ENCODE measurements at regions not wholly inside any gene's neighbourhood (a gene's known extent, or its start where the extent isn't known, plus 50 kb on each side); places are given as distances from the start of the nearest gene placed in this dataset.
"Not testable (repeated sequence)": the region's sequence is repeated elsewhere in the genome, so short reads cannot be mapped to it uniquely, and the experiment has no call there.

DNA sequence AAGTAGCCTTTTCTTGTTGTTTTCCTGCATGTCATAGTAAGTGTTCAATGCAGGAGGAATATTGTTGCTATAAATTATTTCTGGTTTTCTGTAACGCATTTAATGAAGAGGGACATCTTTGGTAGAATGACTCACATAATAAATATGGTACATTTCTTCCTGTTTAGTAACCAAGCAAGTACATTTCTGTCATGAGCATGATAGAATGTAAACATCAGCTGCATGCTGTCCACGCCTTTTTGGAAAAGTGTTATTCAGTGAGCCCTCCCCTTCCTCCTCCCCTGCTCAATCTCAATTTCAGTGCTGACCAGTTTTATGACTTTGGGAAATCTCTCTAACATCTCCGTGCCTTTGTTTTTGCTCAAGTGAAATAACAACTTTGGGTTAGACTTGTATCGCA lies 664.0 kb downstream of the XPNPEP1 start:
- no peak for DNase-seq

DNA sequence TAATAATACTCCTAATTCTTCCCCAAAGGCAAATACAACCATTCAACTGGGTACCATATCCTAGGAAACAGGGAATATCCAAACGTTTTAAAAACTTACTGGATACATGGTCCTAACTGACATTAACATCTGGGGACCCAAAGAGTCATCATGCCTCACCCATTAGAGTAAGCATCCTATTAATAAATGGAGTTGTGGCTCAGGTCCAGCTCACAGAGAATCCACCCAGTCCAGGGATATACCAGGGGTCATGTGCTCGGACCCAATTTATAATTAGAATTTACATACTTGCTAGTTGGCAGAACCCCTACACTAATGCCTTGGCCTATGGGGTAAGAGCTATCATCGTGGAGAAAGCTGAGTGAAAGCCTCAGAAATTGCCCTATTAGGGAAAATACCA lies 670.0 kb downstream of the XPNPEP1 start:
- no peak for DNase-seq

DNA sequence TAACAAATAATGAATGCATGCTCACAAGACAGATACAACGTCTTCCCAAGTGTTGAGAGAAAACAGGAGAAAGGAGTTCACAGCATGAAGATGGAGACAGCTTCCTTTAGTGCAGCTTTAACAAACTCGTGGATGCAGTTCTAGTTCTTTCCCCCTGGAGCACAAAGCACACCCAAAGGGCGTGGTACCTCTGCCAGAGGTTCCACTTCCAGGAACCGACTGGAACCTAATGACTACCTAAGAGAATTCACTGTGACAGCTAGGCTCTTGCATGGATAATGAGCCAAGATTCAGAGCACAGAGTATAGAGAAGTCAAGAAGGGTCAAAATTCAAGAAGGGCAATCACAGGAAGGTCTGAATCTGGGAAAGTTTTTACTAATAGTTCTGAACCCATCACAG lies 673.2 kb downstream of the XPNPEP1 start:
- DNase-seq, result no peak

DNA sequence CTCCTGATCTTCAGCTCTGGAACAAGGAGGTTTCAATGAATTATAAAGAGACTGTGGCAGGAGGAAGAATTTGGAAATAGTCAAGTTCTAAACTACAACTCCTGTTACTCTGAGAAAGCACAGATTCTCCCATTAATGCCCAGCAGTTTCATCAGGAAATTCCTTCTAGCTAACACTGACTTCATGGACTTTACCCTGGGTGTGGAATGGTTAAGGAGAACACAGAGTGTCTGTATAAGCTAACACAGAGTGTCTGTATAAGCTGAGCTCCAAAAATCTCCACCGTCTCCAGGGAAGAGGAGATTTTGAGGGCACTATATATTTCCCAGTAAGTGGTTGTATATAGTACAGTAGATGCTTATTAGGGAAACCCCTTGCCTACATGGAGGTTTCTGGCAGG lies 675.5 kb downstream of the XPNPEP1 start:
- DNase-seq, result no peak

DNA sequence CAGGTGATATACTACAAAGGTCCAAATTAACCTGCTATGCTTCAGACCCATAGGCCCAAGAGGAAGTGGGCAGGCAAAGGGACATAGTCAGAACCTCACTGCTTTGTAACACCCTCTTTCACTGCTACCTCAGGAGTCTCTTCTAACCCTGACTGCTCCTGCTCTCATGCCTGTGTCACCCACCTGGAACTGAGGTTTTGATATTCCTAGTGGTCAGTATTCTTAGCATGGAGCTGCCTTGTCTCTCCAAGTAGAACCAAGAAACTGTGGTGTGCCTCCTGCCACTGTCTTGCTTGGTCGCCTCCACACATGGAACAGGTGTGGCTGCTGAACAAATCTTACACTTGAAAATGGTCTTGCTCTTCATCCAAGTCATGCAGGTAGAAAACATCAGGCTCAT lies 677.5 kb downstream of the XPNPEP1 start:
- DNase-seq, result no peak

DNA sequence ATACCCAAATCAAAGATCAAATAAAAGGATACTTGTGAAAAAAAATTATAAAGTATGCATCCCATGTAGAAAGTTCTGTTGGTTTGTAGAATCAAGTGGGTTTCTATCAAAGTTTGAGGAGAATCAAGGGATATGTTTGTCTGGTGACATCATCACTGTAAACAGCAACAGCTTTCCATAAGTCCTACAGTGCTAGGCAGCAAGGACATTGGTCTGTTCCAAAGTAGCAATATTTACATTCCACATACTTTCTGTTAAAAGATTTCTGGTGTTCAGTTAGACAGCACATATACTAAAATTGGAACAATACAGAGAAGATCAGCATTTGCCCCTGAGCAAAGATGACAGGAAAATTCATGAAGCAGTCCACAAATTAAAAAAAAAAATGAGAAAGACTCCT lies 683.9 kb downstream of the XPNPEP1 start:
- DNase-seq, result no peak

DNA sequence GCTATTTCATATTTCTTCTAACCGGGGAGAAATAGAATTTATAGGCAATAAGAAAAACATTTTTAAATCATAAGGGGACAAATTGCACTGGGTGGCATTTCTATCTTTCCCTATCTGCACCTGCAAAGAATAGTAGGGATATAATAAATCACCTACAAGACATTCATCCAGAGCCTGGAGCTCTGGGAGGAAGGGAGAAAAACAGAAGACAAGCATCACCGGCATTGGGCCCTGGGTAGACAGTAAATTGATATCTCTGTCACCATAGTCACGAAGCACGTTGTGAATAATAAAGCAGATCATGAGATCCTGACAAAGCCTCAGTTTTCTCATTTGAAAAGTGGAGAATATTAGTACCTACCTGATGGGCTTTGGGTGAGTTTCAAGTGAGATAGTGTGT lies 685.6 kb downstream of the XPNPEP1 start:
- no peak for DNase-seq

DNA sequence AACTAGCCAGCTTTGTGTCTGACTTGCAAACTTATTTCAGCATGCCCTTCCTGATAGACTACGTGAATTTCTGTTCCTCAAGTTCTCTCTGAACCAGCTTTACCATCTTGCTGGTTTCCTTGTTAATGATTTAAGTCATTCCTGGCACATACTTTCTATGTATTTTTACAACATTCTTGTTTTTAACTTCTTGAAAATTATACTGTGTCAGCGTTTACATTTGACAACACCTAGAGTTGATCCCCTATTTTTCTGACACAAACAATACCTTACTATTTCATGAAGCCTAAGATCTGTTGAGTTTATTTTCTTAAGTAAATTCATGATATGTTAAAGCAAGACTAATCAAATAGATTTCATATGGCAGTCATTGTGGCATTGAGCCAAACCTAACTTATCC lies 686.3 kb downstream of the XPNPEP1 start:
- no peak for DNase-seq

DNA sequence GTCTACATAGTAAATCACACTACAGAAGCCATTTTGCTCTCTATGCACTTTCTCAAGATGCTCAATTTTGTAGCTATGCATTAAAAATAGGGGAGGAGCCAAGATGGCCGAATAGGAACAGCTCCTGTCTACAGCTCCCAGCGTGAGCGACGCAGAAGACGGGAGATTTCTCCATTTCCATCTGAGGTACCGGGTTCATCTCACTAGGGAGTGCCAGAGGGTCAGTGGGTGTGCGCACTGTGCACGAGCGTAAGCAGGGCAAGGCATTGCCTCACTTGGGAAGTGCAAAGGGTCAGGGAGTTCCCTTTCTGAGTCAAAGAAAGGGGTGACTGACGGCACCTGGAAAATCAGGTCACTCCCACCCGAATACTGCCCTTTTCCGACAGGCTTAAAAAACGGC lies 699.8 kb downstream of the XPNPEP1 start:
- not testable (repeated sequence) for DNase-seq

DNA sequence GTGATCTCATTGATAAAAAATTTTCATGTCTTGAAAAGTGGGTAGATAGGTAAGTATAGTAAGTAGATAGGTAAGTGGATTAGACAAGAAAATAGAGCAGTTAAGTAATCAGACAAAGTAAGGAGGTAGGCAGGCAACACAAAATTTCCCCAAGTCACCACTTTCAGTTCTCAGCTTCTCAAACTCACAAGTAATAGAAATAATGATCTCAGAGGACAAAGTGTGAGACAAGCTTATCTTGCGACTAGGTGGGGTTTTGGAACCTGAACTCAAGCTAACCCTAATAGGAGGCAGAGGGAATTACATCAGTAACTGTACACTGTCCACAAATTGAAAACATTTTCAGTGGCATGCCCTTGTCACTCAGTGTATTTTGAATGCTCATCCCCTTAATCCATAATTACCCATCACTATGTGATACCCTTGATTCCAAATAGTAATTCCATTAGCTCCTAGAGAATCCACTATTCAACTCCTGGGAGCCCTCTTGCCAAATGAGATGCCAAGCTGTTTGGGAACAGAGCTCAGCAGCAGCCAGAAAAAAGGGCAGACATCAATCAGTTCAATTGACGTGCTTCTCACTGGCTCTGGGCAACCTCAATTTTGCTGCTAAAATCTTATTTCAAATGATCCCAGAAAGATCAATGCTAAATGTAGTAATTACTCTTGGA lies 703.2 kb downstream of the XPNPEP1 start:
- DNase-seq, result no peak

DNA sequence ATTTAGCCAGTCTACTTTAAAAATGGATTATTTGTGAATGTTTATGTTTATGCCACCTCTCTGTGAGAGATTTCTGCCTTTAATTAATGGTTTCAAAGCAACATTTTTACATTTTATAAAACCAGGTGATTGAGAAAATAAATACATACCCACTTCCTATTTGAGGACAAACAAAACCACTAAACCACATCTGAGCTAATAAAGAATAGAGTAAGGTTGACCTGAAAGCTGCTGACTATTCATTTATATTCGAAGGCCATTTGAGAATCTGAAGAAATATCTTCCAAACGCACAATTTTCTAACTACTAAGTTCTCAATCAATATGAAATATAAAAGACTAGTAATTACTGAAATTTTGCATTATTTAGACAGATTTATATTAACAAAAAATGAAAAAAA lies 705.1 kb downstream of the XPNPEP1 start:
- DNase-seq, result no peak

DNA sequence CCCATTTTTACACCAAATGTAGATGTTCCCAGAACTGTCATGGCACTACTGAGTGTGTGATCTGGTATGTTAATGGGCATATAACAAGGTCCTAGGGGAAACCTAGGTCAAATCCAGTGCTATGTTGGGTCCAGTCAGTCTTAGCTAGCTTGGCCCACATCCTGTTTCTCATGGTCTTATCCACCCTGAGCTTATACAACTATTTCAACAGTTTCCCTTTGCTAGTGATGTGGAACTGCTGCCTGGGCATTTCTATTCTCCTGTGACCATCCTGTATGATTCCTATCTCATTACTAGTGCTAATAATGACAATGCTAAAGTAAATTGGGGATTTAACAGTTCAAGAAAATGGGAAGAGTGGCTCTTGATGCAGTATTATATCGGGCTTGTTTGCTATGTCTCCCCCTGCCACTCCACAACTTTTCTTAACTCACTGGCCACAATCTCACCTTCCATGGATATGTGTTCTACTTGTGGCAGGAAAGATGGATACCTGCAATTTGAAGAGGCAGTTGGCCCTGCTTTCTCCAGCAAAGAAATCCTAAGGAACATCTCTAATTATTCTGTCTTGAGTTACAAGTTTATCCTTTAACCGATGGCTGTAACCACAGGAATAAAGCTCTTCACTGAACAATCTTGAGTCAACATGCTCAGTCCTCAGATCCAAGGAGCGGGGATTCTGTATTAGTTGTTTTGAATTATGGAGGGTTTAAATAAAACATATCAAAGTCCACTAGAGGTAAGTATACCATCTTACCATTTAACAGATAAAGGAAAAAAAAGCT lies 707.8 kb downstream of the XPNPEP1 start:
- no peak for DNase-seq

DNA sequence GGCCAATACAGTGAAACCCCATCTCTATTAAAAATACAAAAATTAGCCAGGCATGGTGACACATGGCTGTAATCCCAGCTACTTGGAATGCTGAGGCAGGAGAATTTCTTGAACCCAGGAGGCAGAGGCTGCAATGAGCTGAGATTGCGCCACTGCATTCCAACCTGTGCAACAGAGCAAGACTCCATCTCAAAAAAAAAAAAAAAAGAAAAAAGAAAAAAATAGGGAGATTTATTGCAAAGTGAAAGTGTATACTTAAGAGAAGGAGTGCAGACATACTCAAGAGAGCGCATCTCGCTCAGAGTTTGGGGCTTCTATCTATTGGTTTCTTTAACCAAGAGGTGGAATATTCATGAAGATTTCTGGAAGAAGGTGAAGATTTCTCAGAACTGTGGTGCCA lies 708.4 kb downstream of the XPNPEP1 start:
- DNase-seq, result not testable (repeated sequence)

DNA sequence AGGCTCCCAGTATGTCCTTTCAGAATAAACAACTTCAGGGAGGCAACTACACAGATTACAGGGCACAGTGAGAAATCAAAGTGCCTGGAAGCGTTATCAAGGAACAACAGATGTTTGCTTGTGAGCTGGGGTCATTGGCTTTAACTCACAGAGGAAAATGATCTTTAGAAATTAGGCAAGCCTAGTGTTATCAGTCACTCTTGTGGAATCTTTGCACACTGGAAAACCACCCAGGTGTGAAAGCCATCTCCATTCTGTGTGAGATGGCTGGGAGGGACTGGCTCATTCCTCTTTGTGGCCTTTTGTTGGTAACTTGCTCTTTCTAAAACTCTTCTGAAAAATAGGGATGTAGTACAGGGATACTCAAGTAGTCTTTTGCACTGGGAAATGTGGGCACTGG lies 716.0 kb downstream of the XPNPEP1 start:
- DNase-seq, result no peak

DNA sequence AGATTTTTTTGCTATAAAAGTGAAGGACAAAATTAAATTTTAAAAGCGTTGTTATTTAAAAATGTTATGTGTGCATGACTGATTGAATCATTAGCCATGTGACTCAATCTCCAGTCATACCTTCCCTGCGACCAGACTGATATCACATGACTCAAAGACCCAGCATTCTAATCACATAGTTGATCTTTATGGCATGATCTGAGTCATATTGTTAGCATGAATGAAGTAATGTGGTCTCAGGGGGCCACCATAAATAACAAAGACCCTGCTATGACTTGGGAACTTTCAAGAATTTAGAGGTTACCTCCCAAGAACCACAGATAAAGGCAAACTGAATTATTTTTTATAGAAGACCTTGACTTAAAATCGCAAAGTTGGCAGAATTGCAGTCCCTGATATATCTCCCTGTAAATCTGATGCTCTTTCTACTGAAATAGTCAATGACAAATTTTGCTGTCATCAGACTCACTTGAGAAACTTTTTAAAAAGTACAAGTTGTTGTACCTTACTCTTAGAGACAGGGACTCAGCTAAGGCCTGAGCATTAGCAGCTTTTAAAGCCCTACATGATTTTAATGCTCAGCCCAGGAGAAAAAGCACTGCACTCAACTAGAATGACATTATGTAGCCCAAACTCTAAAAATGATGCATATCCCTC lies 717.3 kb downstream of the XPNPEP1 start:
- no peak for DNase-seq

DNA sequence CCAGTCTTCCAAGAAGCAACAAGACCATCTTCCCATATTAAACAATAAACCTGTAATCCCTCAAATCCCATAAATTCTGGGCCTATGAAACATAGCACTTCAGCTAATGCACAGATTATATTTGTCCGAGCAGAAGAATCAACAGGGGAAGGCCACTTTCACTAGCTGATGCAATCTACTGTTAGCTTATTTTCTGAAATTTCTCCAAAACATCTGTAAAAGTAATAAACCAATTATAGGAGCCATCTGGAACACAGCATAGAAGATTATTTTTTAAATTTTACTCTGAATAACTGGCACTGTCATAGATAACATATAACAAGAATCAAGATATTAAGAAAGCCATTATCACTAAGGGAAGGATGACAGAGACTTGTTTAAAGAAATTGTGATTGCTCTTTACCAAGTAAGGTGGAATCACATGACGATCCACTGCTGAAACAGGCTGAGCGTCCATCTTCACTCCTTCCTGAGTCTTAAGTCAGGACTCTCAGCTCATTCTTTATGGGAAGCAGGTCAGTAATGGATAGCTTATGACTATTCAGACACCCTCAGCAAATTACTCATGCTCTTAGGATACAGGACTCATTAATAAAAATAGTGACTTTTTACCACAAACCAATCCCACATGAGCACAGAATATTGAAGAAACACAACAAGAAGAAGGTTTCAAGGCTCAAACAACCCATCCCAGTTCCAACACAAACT lies 719.5 kb downstream of the XPNPEP1 start:
- no peak for DNase-seq

DNA sequence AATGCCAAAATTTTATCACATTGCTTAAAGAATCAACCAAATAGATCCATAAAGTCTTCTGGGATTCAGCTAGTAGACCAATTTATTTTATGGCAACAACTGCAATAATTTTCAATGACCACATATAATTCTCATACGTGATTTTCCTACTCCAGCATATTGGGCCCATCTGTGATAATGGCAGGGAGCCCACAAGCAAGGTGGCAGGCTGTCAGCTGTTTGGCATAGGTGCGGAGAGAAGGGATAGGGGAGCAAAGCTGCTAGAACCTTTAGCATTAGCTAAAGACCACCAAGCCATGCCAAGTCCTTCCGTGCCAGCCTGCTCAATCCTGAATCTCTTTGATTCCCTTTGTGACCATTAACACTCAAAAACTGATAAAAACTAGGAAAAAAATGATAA lies 721.2 kb downstream of the XPNPEP1 start:
- no peak for DNase-seq

DNA sequence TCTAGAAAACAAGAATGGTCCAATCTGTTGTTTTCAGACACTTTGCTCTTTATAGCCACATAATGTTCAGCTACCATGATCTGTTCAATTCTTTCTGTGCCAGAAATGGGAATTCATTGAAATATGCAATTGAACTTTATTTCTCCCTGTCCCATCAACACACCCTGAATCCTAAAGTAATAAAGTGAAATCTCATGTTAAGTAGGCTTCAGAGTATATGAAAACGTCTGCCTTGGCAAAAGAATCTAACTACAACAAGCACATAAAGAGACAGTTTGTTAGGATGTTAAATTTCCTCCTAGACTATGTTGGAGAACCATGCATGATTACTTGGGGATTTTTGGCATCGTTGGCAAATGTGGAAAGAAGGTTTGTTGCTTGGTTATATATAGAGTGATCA lies 722.7 kb downstream of the XPNPEP1 start:
- no peak for DNase-seq

DNA sequence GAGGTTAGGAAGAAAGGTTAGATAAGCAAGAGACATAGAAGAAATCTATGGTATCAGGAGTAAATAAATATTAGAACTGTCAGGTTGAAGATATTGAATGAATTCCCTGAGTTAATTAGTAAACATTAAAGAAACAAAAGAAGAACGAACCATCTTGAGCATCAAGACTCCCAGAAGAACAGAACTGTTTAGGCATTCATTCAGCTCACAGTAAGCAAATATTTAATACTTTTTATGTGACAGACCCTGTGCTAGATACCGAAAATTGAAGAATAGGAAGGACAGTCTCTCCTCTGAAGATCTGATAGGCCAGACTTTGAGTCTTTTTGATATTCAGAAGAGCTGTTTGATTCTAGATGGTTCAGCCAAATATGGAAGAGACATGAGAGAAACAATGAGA lies 731.5 kb downstream of the XPNPEP1 start:
- DNase-seq, result no peak

DNA sequence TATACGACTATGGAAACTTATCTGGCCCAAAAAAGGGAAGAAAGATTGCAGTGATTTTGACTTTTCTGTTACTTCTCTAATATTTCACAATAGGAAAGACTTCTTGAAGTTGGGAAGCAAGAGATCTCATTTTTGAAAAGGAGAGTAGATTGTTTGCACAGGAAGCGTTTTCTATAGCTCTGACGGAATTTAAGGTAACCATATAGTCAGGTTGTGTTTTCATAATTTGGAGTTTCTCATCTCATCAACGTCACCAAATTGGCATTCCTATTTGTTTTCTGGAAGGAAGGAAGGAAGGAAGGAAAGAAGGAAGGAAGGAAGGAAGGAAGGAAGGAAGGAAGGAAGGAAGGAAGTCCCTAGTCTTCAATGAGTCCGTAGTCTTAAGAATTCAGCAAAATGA lies 732.0 kb downstream of the XPNPEP1 start:
- no peak for DNase-seq

DNA sequence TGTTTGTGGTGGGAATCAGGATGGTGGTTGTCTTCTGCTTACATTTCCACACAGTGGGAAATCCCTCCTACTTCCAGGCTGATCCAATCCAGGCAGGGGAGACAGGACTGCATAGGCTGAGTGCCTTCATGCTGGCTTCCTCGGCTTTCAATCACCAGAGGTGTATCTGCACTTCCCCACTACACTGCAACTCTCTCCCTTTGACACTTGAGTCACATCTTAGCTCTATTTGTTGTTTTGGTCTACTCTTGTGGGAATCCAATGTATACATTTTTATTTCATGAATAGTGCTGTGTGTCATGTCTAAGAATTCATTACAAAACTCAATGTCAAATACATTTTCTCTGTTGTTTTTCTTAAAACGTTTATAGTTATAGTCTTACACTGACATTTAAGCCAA lies 735.6 kb downstream of the XPNPEP1 start:
- DNase-seq, result no peak

DNA sequence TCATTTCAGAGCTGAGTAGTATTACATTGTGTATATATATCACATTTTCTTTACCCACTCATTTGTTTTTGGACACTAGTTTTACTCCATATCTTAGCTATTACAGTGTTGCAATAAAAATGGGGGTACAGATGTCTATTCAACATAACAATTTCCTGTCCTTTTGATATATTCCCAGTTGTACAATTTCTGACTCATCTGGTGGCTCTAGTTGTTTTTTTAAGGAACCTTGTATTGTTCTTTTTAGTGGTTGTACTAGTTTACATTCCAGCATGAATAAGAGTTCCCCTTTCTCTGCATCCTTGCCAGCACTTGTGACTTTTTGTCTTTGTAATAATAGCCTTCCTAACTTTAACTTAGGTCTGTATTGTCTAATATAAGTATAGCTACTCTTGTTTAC lies 739.9 kb downstream of the XPNPEP1 start:
- no peak for DNase-seq

DNA sequence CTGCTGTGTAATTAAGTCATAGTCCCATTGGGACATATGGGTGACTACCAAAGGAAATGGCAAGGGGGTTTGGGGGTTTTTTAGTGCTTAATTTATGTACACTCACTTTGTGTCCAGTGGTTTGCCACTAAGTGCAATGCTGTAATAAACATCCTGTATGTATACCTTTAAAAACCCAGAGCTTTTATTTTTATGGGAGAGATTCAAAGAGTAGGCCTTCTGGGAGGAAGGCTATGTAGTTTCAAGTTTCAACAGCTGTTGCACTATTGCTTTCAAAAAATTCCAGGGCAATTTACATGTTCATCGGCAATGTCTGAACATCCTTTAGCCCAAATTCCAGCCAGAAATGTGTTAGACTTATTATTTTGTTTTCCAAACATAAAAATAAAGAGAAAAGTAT lies 744.7 kb downstream of the XPNPEP1 start:
- no peak for DNase-seq

DNA sequence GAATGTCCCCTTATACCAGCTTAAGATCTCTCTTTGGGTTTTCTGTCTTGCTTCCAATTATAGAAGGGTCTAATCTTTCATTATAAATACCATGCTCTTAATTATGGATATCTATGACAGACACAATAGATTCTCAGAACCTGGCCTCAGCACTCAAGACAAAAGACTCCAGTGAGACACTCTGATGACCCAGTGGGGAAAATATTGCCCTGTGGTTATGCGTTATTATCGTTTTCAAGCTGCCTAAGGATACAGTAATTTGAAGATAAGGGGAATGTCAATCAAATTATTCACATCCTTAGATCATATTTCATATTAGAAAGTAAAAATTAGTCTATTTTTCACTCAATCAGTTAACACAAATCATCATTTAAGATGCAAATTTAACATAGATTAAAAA lies 748.8 kb downstream of the XPNPEP1 start:
- no peak for DNase-seq

Data from right hindlimb (tissue), 1 donor.